ENCODE measurements at regions not wholly inside any gene's neighbourhood (a gene's known extent, or its start where the extent isn't known, plus 50 kb on each side); places are given as distances from the start of the nearest gene placed in this dataset.

GRCh38 chr3:74049444-74049843 lies 424.7 kb upstream of the PDZRN3 start:
- Histone ChIP-seq H3K27me3 (no peaks in the 10 kb centered on the region), H3K36me3 (no peaks in the 10 kb centered on the region), H3K4me3 (no peak overlapping the region), H3K4me1 (no peaks in the 10 kb centered on the region), H3K9me3 (peaks cover 0 to 3% (median 0%) of the 10 kb centered on the region in 4 donors), H3K27ac (no peak overlapping the region)
- no peak for TF ChIP-seq POLR2A (IDR thresholded peaks at IDR 0.05)
- no peak for TF ChIP-seq CTCF (IDR thresholded peaks at IDR 0.05)
- no peak for DNase-seq

- Histone ChIP-seq H3K36me3 (no peaks in the 10 kb centered on the region), H3K9me3 (peaks cover 0 to 3% (median 0%) of the 10 kb centered on the region in 4 donors), H3K4me1 (no peaks in the 10 kb centered on the region), H3K27me3 (no peaks in the 10 kb centered on the region), H3K27ac (no peak overlapping the region), H3K4me3 (no peak overlapping the region)
- TF ChIP-seq CTCF (IDR thresholded peaks at IDR 0.05), result no peak
- no peak for TF ChIP-seq POLR2A (IDR thresholded peaks at IDR 0.05)
- no peak for DNase-seq
Observed at GRCh38 chr3:74048699-74049098, 424.0 kb upstream of the PDZRN3 start.

- Histone ChIP-seq H3K27me3 (no peaks in the 10 kb centered on the region), H3K27ac (no peak overlapping the region), H3K4me3 (no peak overlapping the region), H3K36me3 (no peaks in the 10 kb centered on the region), H3K9me3 (peaks cover 0 to 3% (median 0%) of the 10 kb centered on the region in 4 donors), H3K4me1 (no peaks in the 10 kb centered on the region)
- TF ChIP-seq POLR2A (IDR thresholded peaks at IDR 0.05), result no peak
- TF ChIP-seq CTCF (IDR thresholded peaks at IDR 0.05), result no peak
- no peak for DNase-seq
Observed at GRCh38 chr3:74045000-74045399, 420.3 kb upstream of the PDZRN3 start.

GRCh38 chr3:74041068-74041675 lies 416.4 kb upstream of the PDZRN3 start:
- Histone ChIP-seq H3K4me1 (no peaks in the 10 kb centered on the region), H3K36me3 (no peaks in the 10 kb centered on the region), H3K9me3 (peaks cover 0 to 3% (median 0%) of the 10 kb centered on the region in 4 donors), H3K27me3 (no peaks in the 10 kb centered on the region), H3K4me3 (no peak overlapping the region), H3K27ac (no peak overlapping the region)
- DNase-seq, result no peak
- TF ChIP-seq CTCF (IDR thresholded peaks at IDR 0.05) (no peak), POLR2A (IDR thresholded peaks at IDR 0.05) (no peak)

- Histone ChIP-seq H3K27me3 (no peaks in the 10 kb centered on the region), H3K4me1 (no peaks in the 10 kb centered on the region), H3K4me3 (no peak overlapping the region), H3K9me3 (no peaks in the 10 kb centered on the region), H3K36me3 (no peaks in the 10 kb centered on the region), H3K27ac (no peak overlapping the region)
- TF ChIP-seq POLR2A (IDR thresholded peaks at IDR 0.05) (no peak), CTCF (IDR thresholded peaks at IDR 0.05) (no peak)
- no peak for DNase-seq
Observed at GRCh38 chr3:74039105-74039504, 414.4 kb upstream of the PDZRN3 start.

GRCh38 chr3:74036568-74036967 lies 411.8 kb upstream of the PDZRN3 start:
- TF ChIP-seq CTCF (IDR thresholded peaks at IDR 0.05), result no peak
- no peak for TF ChIP-seq POLR2A (IDR thresholded peaks at IDR 0.05)
- no peak overlapping the region for H3K27ac ChIP-seq
- no peaks in the 10 kb centered on the region for H3K27me3 ChIP-seq
- H3K4me3 ChIP-seq, result no peak overlapping the region
- DNase-seq, result no peak
- H3K4me1 ChIP-seq, result no peaks in the 10 kb centered on the region
- no peaks in the 10 kb centered on the region for H3K36me3 ChIP-seq
- no peaks in the 10 kb centered on the region for H3K9me3 ChIP-seq

Measured in Peyer's patch (tissue), 4 donors.